Natural killer cell (primary cell): ENCODE measurements at regions not wholly inside any gene's neighbourhood (a gene's known extent, or its start where the extent isn't known, plus 50 kb on each side); places are given as distances from the start of the nearest gene placed in this dataset.

ENCODE experiments used
- ATAC-seq, 3 donors: fragments of 150-1000 bp in 2 of 3; fragments of 200-7000 bp in 1 of 3; cut with Tn5 transposase; 1 replicate in 1 of 3; 2 replicates in 2 of 3; pipeline ENCODE4 v1.10.0; 2021; ENCODE audit warnings: mild to moderate bottlenecking in 2 of 3, moderate library complexity in 2 of 3
- DNase-seq, 2 donors: peaks; one replicate each; pipeline versions ENCODE4 v3.0.0 to v3.0.0-alpha.2; 2013 to 2021; ENCODE audit warnings: mixed read lengths in 1 of 2
- H3K27ac ChIP-seq: one replicate; pipeline ENCODE4 v1.5.1; 2013; ENCODE audit warnings: mild to moderate bottlenecking, low read length
- H3K27me3 ChIP-seq: one replicate; pipeline ENCODE4 v1.6.1; 2013; ENCODE audit warnings: low read length; ENCODE audit not compliant: control insufficient read depth, insufficient read depth
- H3K36me3 ChIP-seq: one replicate; pipeline ENCODE4 v1.6.1; 2013; ENCODE audit warnings: low read length; ENCODE audit not compliant: control insufficient read depth, insufficient read depth
- H3K4me1 ChIP-seq: one replicate; pipeline ENCODE4 v1.6.1; 2013; ENCODE audit warnings: low read length; ENCODE audit not compliant: control insufficient read depth, insufficient read depth
- H3K4me3 ChIP-seq: one replicate; pipeline ENCODE4 v1.5.1; 2013; ENCODE audit warnings: low read length
- H3K9me3 ChIP-seq: one replicate; pipeline ENCODE4 v1.6.1; 2013; ENCODE audit warnings: low read length; ENCODE audit not compliant: control insufficient read depth, insufficient read depth
- H3K27ac Mint-ChIP-seq, 2 donors: one replicate each; pipeline ENCODE4 v1.8.0; 2022; ENCODE audit warnings: mild to moderate bottlenecking in 2 of 2, mixed read lengths in 2 of 2, moderate library complexity in 1 of 2
- H3K27me3 Mint-ChIP-seq, 2 donors: one replicate each; pipeline ENCODE4 v1.8.0; 2022; ENCODE audit warnings: low read depth in 2 of 2, mixed read lengths in 2 of 2
- H3K36me3 Mint-ChIP-seq: one replicate; pipeline ENCODE4 v1.8.0; 2022; ENCODE audit warnings: mixed read lengths
- H3K4me1 Mint-ChIP-seq, 2 donors: one replicate each; pipeline ENCODE4 v1.8.0; 2022; ENCODE audit warnings: mixed read lengths in 2 of 2
- H3K4me3 Mint-ChIP-seq: one replicate; pipeline ENCODE4 v1.8.0; 2022; ENCODE audit warnings: mild to moderate bottlenecking, moderate library complexity, mixed read lengths
- H3K9me3 Mint-ChIP-seq, 2 donors: one replicate each; pipeline ENCODE4 v1.8.0; 2022; ENCODE audit warnings: mixed read lengths in 2 of 2
- CTCF ChIP-seq: fragments of 200-600 bp; IDR thresholded peaks from one replicate; pipeline ENCODE4 v1.8.0; 2022; ENCODE audit warnings: antibody characterized with exemption
- WGBS: methylation state at CpG from one replicate; pipeline ENCODE4 v1.1.7; 2013; ENCODE audit warnings: missing lambda C conversion rate; ENCODE audit not compliant: insufficient coverage; 5-methylcytosine and 5-hydroxymethylcytosine counted together
- intact Hi-C: fragments of 100-400 bp; cut with micrococcal nuclease; formaldehyde crosslinking; loops from one replicate; pipeline ENCODE4 v1.14.2; 2022

GRCh38 chr20:48558906-48559305, 268.9 kb downstream of the PREX1 start:
- Mint-ChIP-seq H3K4me1 (no peaks in the 10 kb centered on the region), H3K9me3 (no peaks in the 10 kb centered on the region), H3K36me3 (no peaks in the 10 kb centered on the region), H3K27me3 (peaks cover 0 to 9% of the 10 kb centered on the region in 2 donors), H3K27ac (no peak overlapping the region), H3K4me3 (no peak overlapping the region)
- Histone ChIP-seq H3K36me3 (no peaks in the 10 kb centered on the region), H3K4me3 (no peak overlapping the region), H3K27me3 (no peaks in the 10 kb centered on the region), H3K27ac (no peak overlapping the region), H3K9me3 (no peaks in the 10 kb centered on the region), H3K4me1 (no peaks in the 10 kb centered on the region)
- DNase-seq (no peak), ATAC-seq (no peak)
- intact Hi-C loops: no loop called here
- TF ChIP-seq CTCF: no peak
- WGBS: 84% methylated on average over 4 of the region's 4 CpGs

GRCh38 chr20:48557380-48557779, 270.4 kb downstream of the PREX1 start:
- H3K27me3 ChIP-seq: no peaks in the 10 kb centered on the region
- no peaks in the 10 kb centered on the region for H3K4me1 ChIP-seq
- peaks cover 0 to 9% of the 10 kb centered on the region in 2 donors for H3K27me3 Mint-ChIP-seq
- no peaks in the 10 kb centered on the region for H3K4me1 Mint-ChIP-seq
- H3K9me3 ChIP-seq: no peaks in the 10 kb centered on the region
- H3K36me3 Mint-ChIP-seq: no peaks in the 10 kb centered on the region
- intact Hi-C loops: no loop called here
- DNase-seq: no peak
- H3K36me3 ChIP-seq: no peaks in the 10 kb centered on the region
- no peak overlapping the region for H3K4me3 ChIP-seq
- no peak for TF ChIP-seq CTCF
- WGBS: 87% methylated on average over 3 of the region's 3 CpGs
- H3K4me3 Mint-ChIP-seq: no peak overlapping the region
- no peak overlapping the region for H3K27ac Mint-ChIP-seq
- no peak overlapping the region for H3K27ac ChIP-seq
- ATAC-seq: no peak
- H3K9me3 Mint-ChIP-seq: no peaks in the 10 kb centered on the region

GRCh38 chr20:48556956-48557355, 270.8 kb downstream of the PREX1 start:
- WGBS: 69% methylated on average over 6 of the region's 6 CpGs
- intact Hi-C loops: no loop called here
- H3K27ac Mint-ChIP-seq: no peak overlapping the region
- no peak for TF ChIP-seq CTCF
- Histone ChIP-seq H3K4me1 (no peaks in the 10 kb centered on the region), H3K4me3 (no peak overlapping the region), H3K27ac (no peak overlapping the region), H3K9me3 (no peaks in the 10 kb centered on the region), H3K36me3 (no peaks in the 10 kb centered on the region), H3K27me3 (no peaks in the 10 kb centered on the region)
- no peak overlapping the region for H3K4me3 Mint-ChIP-seq
- no peaks in the 10 kb centered on the region for H3K9me3 Mint-ChIP-seq
- no peaks in the 10 kb centered on the region for H3K36me3 Mint-ChIP-seq
- H3K4me1 Mint-ChIP-seq: no peaks in the 10 kb centered on the region
- no peak for ATAC-seq
- peaks cover 0 to 9% of the 10 kb centered on the region in 2 donors for H3K27me3 Mint-ChIP-seq
- no peak for DNase-seq

GRCh38 chr20:48552550-48552949, 275.2 kb downstream of the PREX1 start:
- no peaks in the 10 kb centered on the region for H3K9me3 ChIP-seq
- H3K36me3 ChIP-seq: no peaks in the 10 kb centered on the region
- intact Hi-C loops: no loop called here
- no peak for TF ChIP-seq CTCF
- H3K27ac ChIP-seq: no peak overlapping the region
- Mint-ChIP-seq H3K4me3 (no peak overlapping the region), H3K27me3 (peaks cover 8 to 13% of the 10 kb centered on the region in 2 donors), H3K27ac (no peak overlapping the region), H3K4me1 (no peaks in the 10 kb centered on the region), H3K36me3 (no peaks in the 10 kb centered on the region), H3K9me3 (no peaks in the 10 kb centered on the region)
- H3K4me1 ChIP-seq: no peaks in the 10 kb centered on the region
- H3K4me3 ChIP-seq: no peak overlapping the region
- DNase-seq: no peak
- ATAC-seq: no peak
- H3K27me3 ChIP-seq: no peaks in the 10 kb centered on the region
- WGBS: 85% methylated on average over 8 of the region's 8 CpGs
